Adrenal gland (tissue), 9 donors: ENCODE measurements at regions not wholly inside any gene's neighbourhood (a gene's known extent, or its start where the extent isn't known, plus 50 kb on each side); places are given as distances from the start of the nearest gene placed in this dataset.

ENCODE experiments used
- DNase-seq, 7 donors: peaks; one replicate each; pipeline ENCODE4 v3.0.0-alpha.2; 2019 to 2020
- H3K27ac ChIP-seq, 5 donors: fragments of 200-600 bp; sonication (generic) in 4 of 5; 1 replicate in 3 of 5; 2 replicates in 2 of 5; pipeline versions ENCODE4 v1.5.1 to v1.8.0; 2016 to 2020; ENCODE audit warnings: mild to moderate bottlenecking in 1 of 5
- H3K27me3 ChIP-seq: fragments of 200-600 bp; 2 replicates; pipeline ENCODE4 v1.8.0; 2021
- H3K36me3 ChIP-seq, 2 donors: fragments of 200-600 bp; replicated peaks in 1 of 2; 1 replicate in 1 of 2; 2 replicates in 1 of 2; pipeline versions ENCODE4 v1.5.1 to v1.8.0; 2018 to 2022
- H3K4me1 ChIP-seq, 2 donors: fragments of 200-600 bp; replicated peaks in 1 of 2; 1 replicate in 1 of 2; 2 replicates in 1 of 2; pipeline versions ENCODE4 v1.5.1 to v1.8.0; 2018 to 2021
- H3K4me3 ChIP-seq, 4 donors: fragments of 200-600 bp; sonication (generic) in 3 of 4; one replicate each; pipeline ENCODE4 v1.5.1; 2016 to 2018
- H3K9me3 ChIP-seq, 3 donors: fragments of 200-600 bp; sonication (generic) in 1 of 3; replicated peaks in 1 of 3; 1 replicate in 2 of 3; 2 replicates in 1 of 3; pipeline versions ENCODE4 v1.5.1 to v1.8.0; 2016 to 2021
- POLR2A ChIP-seq, 2 donors: fragments of 450-650 bp; IDR thresholded peaks; one replicate each; pipeline ENCODE4 v1.6.1; 2017; ENCODE audit warnings: antibody characterized with exemption in 2 of 2, mild to moderate bottlenecking in 2 of 2, moderate library complexity in 1 of 2
- WGBS, 4 donors: extraction: QIAGEN DNeasy Blood & Tissue Kit in 2 of 4; methylation state at CpG; one replicate each; pipeline versions ENCODE4 v1.1.5 to v1.1.7; 2013 to 2017; 5-methylcytosine and 5-hydroxymethylcytosine counted together
- intact Hi-C, 2 donors: fragments of 100-400 bp; cut with DNase I; formaldehyde crosslinking; loops; one replicate each; pipeline versions ENCODE4 v1.14.1 to v1.15.0; 2022 to 2023
- TF ChIP-seq, protein P1 (sequence below), 6 experiments: fragments of 450-650 bp in 4 of 6; fragments of 200-600 bp in 2 of 6; sonication (generic) in 1 of 6; IDR thresholded peaks; 1 replicate in 5 of 6; 2 replicates in 1 of 6; pipeline versions ENCODE4 v1.5.1 to v1.8.0; 2016 to 2021; ENCODE audit warnings: antibody characterized with exemption in 6 of 6, mild to moderate bottlenecking in 2 of 6, moderate library complexity in 1 of 6
- donor health status: healthy with polysubstance abuse.
- donor health status: Bipolar disorder and iron deficiency.
- donor health status: DM: yes; HTN: yes; CAD: no.
- donor health status: DM: no; HTN: no; CAD: no.
- donor health status: DM: no; HTN: no; CAD: no.

DNA sequence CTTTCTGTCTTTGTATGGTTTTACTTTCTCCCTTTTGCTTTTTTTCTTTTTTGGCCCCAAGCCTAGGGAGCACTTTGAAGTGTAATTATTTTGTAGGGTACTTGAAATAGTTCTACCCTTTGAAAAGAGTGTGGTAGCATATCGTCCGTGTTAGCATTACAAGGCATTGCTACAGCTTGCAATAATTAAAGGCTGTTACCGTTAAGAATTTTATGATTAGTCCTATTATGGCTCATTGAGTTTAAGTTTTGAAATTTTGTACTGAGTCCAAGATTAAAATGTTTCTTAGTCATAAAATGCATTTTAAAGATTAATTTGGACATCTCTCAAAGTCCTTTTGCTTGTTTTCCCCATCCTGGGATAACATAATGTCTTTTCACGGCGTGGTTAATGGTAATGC, 490.0 kb upstream of the LRRN3 start:
- TF ChIP-seq, protein P1, sequence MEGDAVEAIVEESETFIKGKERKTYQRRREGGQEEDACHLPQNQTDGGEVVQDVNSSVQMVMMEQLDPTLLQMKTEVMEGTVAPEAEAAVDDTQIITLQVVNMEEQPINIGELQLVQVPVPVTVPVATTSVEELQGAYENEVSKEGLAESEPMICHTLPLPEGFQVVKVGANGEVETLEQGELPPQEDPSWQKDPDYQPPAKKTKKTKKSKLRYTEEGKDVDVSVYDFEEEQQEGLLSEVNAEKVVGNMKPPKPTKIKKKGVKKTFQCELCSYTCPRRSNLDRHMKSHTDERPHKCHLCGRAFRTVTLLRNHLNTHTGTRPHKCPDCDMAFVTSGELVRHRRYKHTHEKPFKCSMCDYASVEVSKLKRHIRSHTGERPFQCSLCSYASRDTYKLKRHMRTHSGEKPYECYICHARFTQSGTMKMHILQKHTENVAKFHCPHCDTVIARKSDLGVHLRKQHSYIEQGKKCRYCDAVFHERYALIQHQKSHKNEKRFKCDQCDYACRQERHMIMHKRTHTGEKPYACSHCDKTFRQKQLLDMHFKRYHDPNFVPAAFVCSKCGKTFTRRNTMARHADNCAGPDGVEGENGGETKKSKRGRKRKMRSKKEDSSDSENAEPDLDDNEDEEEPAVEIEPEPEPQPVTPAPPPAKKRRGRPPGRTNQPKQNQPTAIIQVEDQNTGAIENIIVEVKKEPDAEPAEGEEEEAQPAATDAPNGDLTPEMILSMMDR (IDR thresholded peaks at IDR 0.05), result no peak
- no peak for TF ChIP-seq POLR2A (IDR thresholded peaks at IDR 0.05)
- H3K4me3 ChIP-seq, result no peak overlapping the region

DNA sequence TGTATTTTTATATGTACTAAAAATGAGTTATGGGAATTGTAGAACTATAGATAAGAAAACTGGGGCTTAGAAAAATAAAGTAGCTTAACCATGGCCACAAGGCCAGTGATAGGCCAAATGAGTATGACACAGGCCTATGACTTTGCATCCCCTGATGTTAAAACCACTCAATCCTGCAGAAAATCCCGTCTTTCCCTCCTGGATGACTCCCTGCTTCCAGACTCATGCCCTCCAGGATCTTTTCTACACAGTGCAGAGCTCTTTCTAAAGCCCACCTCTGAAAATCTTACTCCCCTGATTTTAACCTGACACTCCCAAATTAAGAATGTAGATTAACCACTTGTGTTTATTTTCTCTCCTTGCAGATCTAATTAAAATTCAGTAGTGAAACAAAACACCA, 489.2 kb upstream of the LRRN3 start:
- TF ChIP-seq POLR2A (IDR thresholded peaks at IDR 0.05), result no peak
- TF ChIP-seq, protein P1 (IDR thresholded peaks at IDR 0.05), result no peak
- H3K27ac ChIP-seq, result no peak overlapping the region
- no peaks in the 10 kb centered on the region for H3K9me3 ChIP-seq
- intact Hi-C loops, result no loop called here
- H3K4me1 ChIP-seq, result no peaks in the 10 kb centered on the region
- no peak overlapping the region for H3K4me3 ChIP-seq
- H3K27me3 ChIP-seq, result no peaks in the 10 kb centered on the region
- WGBS, 4 donors, result 63 to 86% (median 77%) methylated on average over 1 of the region's 1 CpG
- no peaks in the 10 kb centered on the region for H3K36me3 ChIP-seq
- DNase-seq, result no peak

More for the DNA sequence above, 490.0 kb upstream of the LRRN3 start:
- Histone ChIP-seq H3K4me1 (no peaks in the 10 kb centered on the region), H3K36me3 (no peaks in the 10 kb centered on the region), H3K27me3 (no peaks in the 10 kb centered on the region), H3K27ac (no peak overlapping the region), H3K9me3 (no peaks in the 10 kb centered on the region)
- DNase-seq, result no peak
- intact Hi-C loops, result no loop called here
- 78 to 84% (median 81%) methylated on average over 5 of the region's 5 CpGs for WGBS, 4 donors

DNA sequence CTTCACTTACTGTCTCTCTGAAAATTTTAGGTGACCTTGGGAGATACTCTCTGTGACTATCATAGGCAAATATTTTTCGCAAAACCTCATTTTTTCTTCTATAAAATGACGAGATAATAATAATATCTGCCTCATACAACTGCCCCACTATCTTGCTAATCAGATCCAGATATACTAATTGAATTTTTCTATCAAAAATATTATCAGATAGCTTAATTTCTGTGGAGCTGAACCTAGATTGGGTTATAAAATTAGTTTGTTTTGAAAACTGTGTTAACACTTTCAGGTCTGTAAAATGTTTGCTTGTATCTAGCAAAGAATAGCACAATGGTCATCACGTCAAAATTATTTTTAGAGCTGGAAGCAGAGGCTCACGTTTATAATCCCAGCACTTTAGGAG, 486.7 kb upstream of the LRRN3 start:
- Histone ChIP-seq H3K36me3 (no peaks in the 10 kb centered on the region), H3K27me3 (no peaks in the 10 kb centered on the region), H3K27ac (no peak overlapping the region), H3K4me3 (no peak overlapping the region), H3K9me3 (no peaks in the 10 kb centered on the region), H3K4me1 (no peaks in the 10 kb centered on the region)
- TF ChIP-seq, protein P1 (IDR thresholded peaks at IDR 0.05), result no peak
- TF ChIP-seq POLR2A (IDR thresholded peaks at IDR 0.05), result no peak
- 80 to 87% (median 84%) methylated on average over 4 of the region's 4 CpGs for WGBS, 4 donors
- intact Hi-C loops, result no loop called here
- DNase-seq, result no peak

DNA sequence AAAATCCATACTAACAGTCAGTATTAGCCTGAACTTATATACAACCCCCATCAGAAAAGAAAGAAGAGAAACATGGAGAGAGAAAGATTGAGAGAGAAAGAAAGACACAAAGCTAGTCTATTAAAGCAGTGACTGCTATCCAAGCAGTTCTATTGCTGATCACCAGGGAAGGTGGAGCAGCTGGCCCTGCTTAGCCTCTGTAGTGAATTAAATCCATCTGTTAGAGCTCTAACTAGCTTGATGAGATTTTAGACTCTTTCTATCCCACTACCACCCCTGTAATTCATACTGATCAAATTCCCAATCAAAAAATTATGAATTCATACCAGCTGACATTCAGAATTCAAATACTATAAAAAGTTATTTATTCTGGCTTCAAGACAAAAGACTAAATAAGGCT, 486.0 kb upstream of the LRRN3 start:
- H3K27me3 ChIP-seq, result no peaks in the 10 kb centered on the region
- TF ChIP-seq, protein P1 (IDR thresholded peaks at IDR 0.05), result no peak
- no peak for TF ChIP-seq POLR2A (IDR thresholded peaks at IDR 0.05)
- no peaks in the 10 kb centered on the region for H3K4me1 ChIP-seq
- intact Hi-C loops, result no loop called here
- no peak for DNase-seq
- no peaks in the 10 kb centered on the region for H3K9me3 ChIP-seq
- no peaks in the 10 kb centered on the region for H3K36me3 ChIP-seq
- no peak overlapping the region for H3K4me3 ChIP-seq
- H3K27ac ChIP-seq, result no peak overlapping the region
